Liver (tissue), 8 donors: ENCODE measurements at regions not wholly inside any gene's neighbourhood (a gene's known extent, or its start where the extent isn't known, plus 50 kb on each side); places are given as distances from the start of the nearest gene placed in this dataset.

Experiments used
- DNase-seq: peaks from one replicate; pipeline ENCODE4 v3.0.0-alpha.2; 2017; ENCODE audit warnings: low spot score
- H3K27ac ChIP-seq, 2 donors: one replicate each; pipeline ENCODE4 v1.7.0; 2013; ENCODE audit warnings: inconsistent platforms in 2 of 2, low read length in 2 of 2, control low read depth in 1 of 2, low read depth in 1 of 2, mild to moderate bottlenecking in 1 of 2
- H3K27me3 ChIP-seq, 4 donors: one replicate each; pipeline versions ENCODE4 v1.6.1 to v1.7.0; 2013; ENCODE audit warnings: low read length in 3 of 4, inconsistent platforms in 1 of 4, mild to moderate bottlenecking in 1 of 4, moderate library complexity in 1 of 4; ENCODE audit not compliant: control insufficient read depth in 4 of 4, insufficient read depth in 4 of 4
- H3K36me3 ChIP-seq, 4 donors: one replicate each; pipeline versions ENCODE4 v1.6.1 to v1.7.0; 2013; ENCODE audit warnings: low read length in 3 of 4, mild to moderate bottlenecking in 3 of 4, low read depth in 1 of 4, moderate library complexity in 1 of 4; ENCODE audit not compliant: control insufficient read depth in 4 of 4, insufficient read depth in 3 of 4
- H3K4me1 ChIP-seq, 4 donors: one replicate each; pipeline versions ENCODE4 v1.6.1 to v1.7.0; 2013; ENCODE audit warnings: low read length in 3 of 4, mild to moderate bottlenecking in 3 of 4, moderate library complexity in 1 of 4; ENCODE audit not compliant: control insufficient read depth in 4 of 4, insufficient read depth in 4 of 4
- H3K4me3 ChIP-seq, 3 donors: one replicate each; pipeline versions ENCODE4 v1.6.1 to v1.7.0; 2013; ENCODE audit warnings: low read length in 3 of 3, control low read depth in 1 of 3, low read depth in 1 of 3, mild to moderate bottlenecking in 1 of 3
- H3K9ac ChIP-seq, 2 donors: one replicate each; pipeline ENCODE4 v1.7.0; 2013; ENCODE audit warnings: low read length in 2 of 2, mild to moderate bottlenecking in 2 of 2, moderate library complexity in 2 of 2, control low read depth in 1 of 2, low read depth in 1 of 2
- H3K9me3 ChIP-seq, 4 donors: one replicate each; pipeline versions ENCODE4 v1.6.1 to v1.7.0; 2013; ENCODE audit warnings: low read length in 3 of 4; ENCODE audit not compliant: control insufficient read depth in 4 of 4
- CTCF ChIP-seq: fragments of 150-350 bp; IDR thresholded peaks from 2 replicates; pipeline ENCODE4 v1.5.1; 2017; ENCODE audit warnings: improper control_type of control experiment, low read depth, low read length; ENCODE audit not compliant: missing input control
- EGR1 ChIP-seq, 2 donors: IDR thresholded peaks; 2 replicates each; pipeline ENCODE4 v1.6.1; 2016 to 2018; ENCODE audit warnings: antibody characterized with exemption in 2 of 2, low read depth in 2 of 2
- RAD21 ChIP-seq, 2 donors: IDR thresholded peaks; 2 replicates each; pipeline ENCODE4 v1.6.1; 2016; ENCODE audit warnings: antibody characterized with exemption in 2 of 2, mild to moderate bottlenecking in 2 of 2
- REST ChIP-seq: IDR thresholded peaks from 2 replicates; pipeline ENCODE4 v1.6.1; 2016; ENCODE audit warnings: antibody characterized with exemption, mild to moderate bottlenecking
- RXRA ChIP-seq, 2 donors: IDR thresholded peaks; 2 replicates each; pipeline ENCODE4 v1.6.1; 2017 to 2018; ENCODE audit warnings: antibody characterized with exemption in 2 of 2, mild to moderate bottlenecking in 1 of 2
- YY1 ChIP-seq: IDR thresholded peaks from 2 replicates; pipeline ENCODE4 v1.6.1; 2016; ENCODE audit warnings: antibody characterized with exemption, mild to moderate bottlenecking
- ZBTB33 ChIP-seq: IDR thresholded peaks from 2 replicates; pipeline ENCODE4 v1.6.1; 2016; ENCODE audit warnings: antibody characterized with exemption
- WGBS: extraction: QIAGEN DNeasy Blood & Tissue Kit; methylation state at CpG from one replicate; pipeline ENCODE4 v1.1.7; 2013; 5-methylcytosine and 5-hydroxymethylcytosine counted together
- donor health status: healthy.
- donor health status: healthy.
- donor health status: healthy.
- donor health status: healthy.
- donor health status: healthy.

- TF ChIP-seq REST: no peak
- H3K4me3 ChIP-seq: no peak overlapping the region
- 92% methylated on average over 3 of the region's 3 CpGs for WGBS
- no peaks in the 10 kb centered on the region for H3K4me1 ChIP-seq
- H3K36me3 ChIP-seq: no peaks in the 10 kb centered on the region
- no peaks in the 10 kb centered on the region for H3K9me3 ChIP-seq
- no peak for DNase-seq
- no peak overlapping the region for H3K9ac ChIP-seq
- no peaks in the 10 kb centered on the region for H3K27me3 ChIP-seq
- H3K27ac ChIP-seq: no peak overlapping the region
Measured at GRCh38 chr6:122877302-122877701, 88.2 kb downstream of the SMPDL3A start.

DNA sequence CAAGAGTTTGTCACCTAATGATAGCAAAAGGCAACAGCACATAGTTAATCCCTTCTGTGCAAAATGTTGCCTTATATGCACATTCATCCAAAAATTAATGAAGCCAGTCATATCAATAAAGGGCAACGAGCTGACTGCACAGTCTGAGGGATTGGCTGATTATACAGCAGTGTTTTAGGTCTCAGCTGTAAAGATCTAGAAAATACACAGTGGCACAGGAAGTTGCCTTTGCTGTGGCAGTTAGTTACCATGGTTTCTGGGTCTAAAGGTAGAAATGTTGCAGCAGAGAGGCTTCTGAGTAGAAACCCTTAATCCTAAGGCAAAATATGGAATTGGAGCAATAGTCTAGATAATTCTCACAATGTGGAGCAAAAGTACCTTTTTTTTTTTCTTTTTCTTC, 89.7 kb downstream of the SMPDL3A start:
- Histone ChIP-seq H3K4me1 (no peaks in the 10 kb centered on the region), H3K9ac (no peak overlapping the region), H3K4me3 (no peak overlapping the region), H3K27ac (no peak overlapping the region), H3K9me3 (no peaks in the 10 kb centered on the region), H3K27me3 (no peaks in the 10 kb centered on the region), H3K36me3 (no peaks in the 10 kb centered on the region)
- no peak for DNase-seq
- TF ChIP-seq RAD21 (IDR thresholded peaks at IDR 0.05) (no peak), EGR1 (IDR thresholded peaks at IDR 0.05; ENCODE audit: low read depth in 2 of 2) (no peak), YY1 (no peak), ZBTB33 (no peak)
- WGBS: 10% methylated on average over 1 of the region's 1 CpG

DNA sequence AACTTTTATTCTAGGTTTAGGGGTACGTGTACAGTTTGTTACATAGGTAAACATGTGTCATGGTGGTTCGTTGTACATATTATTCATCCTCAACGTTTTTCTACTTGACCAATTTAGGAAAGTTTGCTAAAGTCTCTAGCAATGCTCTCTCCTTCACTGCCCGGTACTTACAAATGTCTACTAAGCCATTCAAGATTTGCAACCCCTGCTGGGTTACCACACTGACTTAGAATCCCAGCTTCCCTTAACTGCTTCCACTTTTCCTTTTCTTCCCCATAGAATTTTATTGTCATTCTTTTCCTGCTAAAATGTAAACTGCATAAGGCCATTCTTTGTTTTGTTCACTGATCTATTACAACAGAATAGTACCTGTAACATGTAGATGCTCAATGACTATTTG, 97.4 kb downstream of the SMPDL3A start:
- no peak overlapping the region for H3K9ac ChIP-seq
- no peaks in the 10 kb centered on the region for H3K4me1 ChIP-seq
- H3K4me3 ChIP-seq: no peak overlapping the region
- TF ChIP-seq CTCF (no peak), YY1 (no peak), RXRA (IDR thresholded peaks at IDR 0.05) (no peak)
- no peaks in the 10 kb centered on the region for H3K36me3 ChIP-seq
- no peaks in the 10 kb centered on the region for H3K27me3 ChIP-seq
- no peak for DNase-seq
- no peaks in the 10 kb centered on the region for H3K9me3 ChIP-seq
- H3K27ac ChIP-seq: no peak overlapping the region
- WGBS: 61% methylated on average over 4 of the region's 4 CpGs
